ENCODE measurements at regions not wholly inside any gene's neighbourhood (a gene's known extent, or its start where the extent isn't known, plus 50 kb on each side); places are given as distances from the start of the nearest gene placed in this dataset.

DNA sequence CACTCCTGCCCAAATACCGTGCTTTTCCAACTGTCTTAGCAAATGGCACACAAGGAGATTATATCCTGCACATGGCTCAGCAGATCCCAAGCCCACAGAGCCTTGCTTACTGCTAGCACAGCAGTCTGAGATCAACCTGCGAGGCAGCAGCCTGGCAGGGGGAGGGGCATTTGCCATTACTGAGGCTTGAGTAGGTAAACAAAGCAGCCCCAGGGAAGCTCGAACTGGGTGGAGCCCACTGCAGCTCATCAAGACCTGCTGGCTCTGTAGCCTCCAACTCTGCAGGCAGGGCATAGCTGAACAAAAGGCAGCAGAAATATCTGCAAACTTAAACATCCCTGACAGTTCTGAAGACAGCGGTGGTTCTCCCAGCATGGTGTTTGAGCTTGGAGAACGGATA is 70.1 kb upstream of the PTBP2 start:
- TF ChIP-seq, protein P1, sequence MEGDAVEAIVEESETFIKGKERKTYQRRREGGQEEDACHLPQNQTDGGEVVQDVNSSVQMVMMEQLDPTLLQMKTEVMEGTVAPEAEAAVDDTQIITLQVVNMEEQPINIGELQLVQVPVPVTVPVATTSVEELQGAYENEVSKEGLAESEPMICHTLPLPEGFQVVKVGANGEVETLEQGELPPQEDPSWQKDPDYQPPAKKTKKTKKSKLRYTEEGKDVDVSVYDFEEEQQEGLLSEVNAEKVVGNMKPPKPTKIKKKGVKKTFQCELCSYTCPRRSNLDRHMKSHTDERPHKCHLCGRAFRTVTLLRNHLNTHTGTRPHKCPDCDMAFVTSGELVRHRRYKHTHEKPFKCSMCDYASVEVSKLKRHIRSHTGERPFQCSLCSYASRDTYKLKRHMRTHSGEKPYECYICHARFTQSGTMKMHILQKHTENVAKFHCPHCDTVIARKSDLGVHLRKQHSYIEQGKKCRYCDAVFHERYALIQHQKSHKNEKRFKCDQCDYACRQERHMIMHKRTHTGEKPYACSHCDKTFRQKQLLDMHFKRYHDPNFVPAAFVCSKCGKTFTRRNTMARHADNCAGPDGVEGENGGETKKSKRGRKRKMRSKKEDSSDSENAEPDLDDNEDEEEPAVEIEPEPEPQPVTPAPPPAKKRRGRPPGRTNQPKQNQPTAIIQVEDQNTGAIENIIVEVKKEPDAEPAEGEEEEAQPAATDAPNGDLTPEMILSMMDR (IDR thresholded peaks at IDR 0.05; ENCODE audit: extremely low read depth in 1 of 2, insufficient read depth in 1 of 2, low read depth in 1 of 2, low read length in 2 of 2) = no peak
- TF ChIP-seq POLR2AphosphoS5 (IDR thresholded peaks at IDR 0.05; ENCODE audit: insufficient read depth, low read depth, low read length) (no peak), POLR2A (IDR thresholded peaks at IDR 0.05; ENCODE audit: low read depth, low read length) (no peak), EZH2 (IDR thresholded peaks at IDR 0.05; ENCODE audit: borderline replicate concordance, low read depth, low read length, severe bottlenecking) (no peak), FOS (IDR thresholded peaks at IDR 0.05; ENCODE audit: borderline replicate concordance, insufficient read depth, low read length) (no peak)

Measured in endothelial cell of umbilical vein (primary cell).